Fibroblast of the aortic adventitia (primary cell): ENCODE measurements at regions not wholly inside any gene's neighbourhood (a gene's known extent, or its start where the extent isn't known, plus 50 kb on each side); places are given as distances from the start of the nearest gene placed in this dataset.

Experiments used
- DNase-seq: peaks from one replicate; pipeline ENCODE4 v3.0.0-alpha.2; 2010; ENCODE audit warnings: low read depth
- H3K4me3 ChIP-seq: 2 replicates; pipeline ENCODE4 v1.5.1; 2011; ENCODE audit warnings: low read depth, mild to moderate bottlenecking, control low read depth, low read length, moderate library complexity
- CTCF ChIP-seq: IDR thresholded peaks from 2 replicates; pipeline ENCODE4 v1.5.1; 2011; ENCODE audit warnings: mild to moderate bottlenecking, low read length, control low read depth, inconsistent platforms; ENCODE audit not compliant: insufficient read depth

GRCh38 chr20:19949195-19949867 lies 67.8 kb upstream of the NAA20 start:
- TF ChIP-seq CTCF = no peak
- no peak for DNase-seq
- no peak overlapping the region for H3K4me3 ChIP-seq

- no peak for TF ChIP-seq CTCF
- H3K4me3 ChIP-seq = no peak overlapping the region
- DNase-seq = no peak
Observed at GRCh38 chr20:19950042-19950441, 67.1 kb upstream of the NAA20 start.

DNA sequence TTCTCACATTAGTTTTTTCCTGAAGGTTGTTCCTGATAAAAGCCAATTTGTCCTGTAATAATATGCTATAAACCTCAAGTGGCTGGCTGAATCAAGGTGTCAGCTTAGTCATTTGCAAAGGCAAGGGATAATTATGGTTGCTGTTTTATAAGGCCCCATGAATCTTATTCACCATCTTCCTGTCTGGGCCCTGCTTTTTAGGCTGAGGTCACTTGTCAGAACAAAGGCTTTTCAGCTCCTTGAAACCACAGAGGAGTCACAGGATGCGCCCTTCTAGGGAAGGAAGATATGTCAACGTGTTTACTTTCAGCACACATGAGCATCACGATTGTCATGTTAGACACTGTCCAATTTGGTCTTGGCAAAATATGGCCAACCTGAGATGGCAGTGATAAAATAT lies 64.8 kb upstream of the NAA20 start:
- no peak overlapping the region for H3K4me3 ChIP-seq
- TF ChIP-seq CTCF = no peak
- DNase-seq = no peak

DNA sequence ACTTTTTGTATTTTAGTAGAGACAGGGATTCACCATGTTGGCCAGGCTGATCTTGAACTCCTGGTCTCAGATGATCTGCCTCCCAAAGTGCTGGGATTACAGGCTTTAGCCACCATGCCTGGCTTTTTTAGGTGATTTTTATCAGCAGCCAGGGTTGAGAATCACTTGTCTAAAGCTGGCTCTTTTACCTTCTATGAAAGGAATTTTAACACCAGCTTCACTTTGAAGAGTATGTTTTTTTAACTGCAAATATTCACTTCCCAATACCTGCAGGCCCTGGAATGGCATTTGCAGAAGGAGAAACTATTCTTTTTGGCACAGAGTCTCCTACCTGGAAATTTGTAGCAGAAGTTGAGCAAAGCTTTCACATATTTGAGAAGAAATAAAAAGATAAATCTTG lies 63.6 kb upstream of the NAA20 start:
- DNase-seq = no peak
- no peak for TF ChIP-seq CTCF
- H3K4me3 ChIP-seq = no peak overlapping the region

GRCh38 chr20:19956976-19957375 lies 60.2 kb upstream of the NAA20 start:
- no peak for DNase-seq
- H3K4me3 ChIP-seq = no peak overlapping the region
- TF ChIP-seq CTCF = no peak

DNA sequence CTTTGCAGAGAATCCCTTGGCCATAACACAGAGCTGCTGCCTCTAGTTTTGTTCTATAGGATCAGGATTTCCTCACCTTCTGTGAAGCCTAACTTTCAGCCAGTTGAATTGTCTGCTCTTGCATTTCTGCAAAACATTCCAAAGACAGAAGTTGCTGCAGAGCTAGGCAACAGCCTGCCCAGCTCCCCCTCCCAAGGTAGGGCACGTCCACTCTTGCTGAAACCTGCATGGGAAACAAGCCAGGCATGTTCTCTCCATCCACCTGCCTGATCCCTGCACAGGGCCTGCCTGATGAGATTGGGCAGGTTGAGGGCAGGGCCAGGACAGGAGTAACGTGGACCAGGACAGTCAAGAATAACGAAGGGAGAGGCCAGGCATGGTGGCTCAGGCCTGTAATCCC lies 58.9 kb upstream of the NAA20 start:
- no peak for DNase-seq
- no peak overlapping the region for H3K4me3 ChIP-seq
- no peak for TF ChIP-seq CTCF

DNA sequence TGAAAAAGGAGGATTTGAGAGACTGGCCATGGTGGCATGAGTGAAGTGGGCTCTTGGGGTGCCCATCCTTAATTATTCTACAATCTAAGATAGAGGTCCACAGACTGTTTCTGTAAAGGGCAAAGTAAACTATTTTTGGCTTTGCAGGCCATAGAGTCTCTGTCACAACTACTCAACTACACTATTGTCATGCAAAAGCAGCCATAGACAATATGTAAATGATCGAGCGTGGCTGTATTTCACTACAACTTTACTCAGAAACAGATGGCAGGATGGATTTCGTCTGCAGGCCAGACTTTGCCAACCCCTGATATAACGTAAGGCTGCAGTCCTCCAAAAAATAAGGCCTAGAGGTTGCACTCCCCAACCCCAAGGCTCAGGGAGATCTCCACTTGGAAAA lies 58.2 kb upstream of the NAA20 start:
- no peak overlapping the region for H3K4me3 ChIP-seq
- TF ChIP-seq CTCF = no peak
- DNase-seq = no peak
